ENCODE measurements at regions not wholly inside any gene's neighbourhood (a gene's known extent, or its start where the extent isn't known, plus 50 kb on each side); places are given as distances from the start of the nearest gene placed in this dataset.

DNA sequence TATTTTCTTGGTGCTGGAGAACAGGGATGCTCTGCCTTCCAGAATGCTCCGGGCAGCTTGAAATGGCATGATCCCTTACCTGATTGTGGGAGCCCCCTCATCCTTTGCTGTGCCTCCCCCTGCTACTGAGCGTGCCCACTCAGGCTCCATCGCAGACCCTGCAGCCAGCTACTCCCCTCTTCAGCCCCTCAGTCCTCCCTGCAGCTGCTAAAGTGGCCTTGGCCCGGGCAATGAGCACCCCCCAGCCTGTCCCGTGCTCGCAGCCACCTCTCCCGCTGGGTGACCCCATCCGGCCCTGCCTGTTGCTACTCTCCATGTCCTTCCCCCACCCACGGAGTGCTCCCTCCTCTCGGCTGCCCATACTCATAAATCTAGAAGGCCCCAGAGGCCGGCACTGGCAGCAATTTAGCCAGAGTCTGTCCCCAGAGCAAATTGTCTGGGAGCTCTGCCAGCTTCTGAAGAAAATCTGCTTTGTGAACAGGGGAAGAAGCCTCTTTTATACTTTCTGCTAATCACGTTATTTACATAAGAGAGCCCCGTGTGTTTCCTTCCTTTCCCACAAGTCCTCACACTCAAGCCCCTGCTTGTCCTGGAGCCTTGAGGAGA, 143.7 kb upstream of the FRMD6 start:
- H3K4me3 ChIP-seq (replicated peaks in 1 of 2; ENCODE audit: low read depth in 1 of 2, low read length in 2 of 2), result no peak overlapping the region
- no peak overlapping the region for H3K9ac ChIP-seq (ENCODE audit: low read length)
- RAD21 ChIA-PET (ENCODE audit: low non-redundant PET in 1 of 2, low total read pairs in 2 of 2, uncharacterized antibody in 2 of 2, unreplicated experiment in 2 of 2), result no interaction called here
- no peaks in the 10 kb centered on the region for H3K9me3 ChIP-seq (ENCODE audit: control insufficient read depth in 1 of 2, insufficient read depth in 1 of 2, low read depth in 1 of 2, low read length in 2 of 2)
- H3K9me2 ChIP-seq (ENCODE audit: insufficient read depth), result no peaks in the 10 kb centered on the region
- no peak overlapping the region for H3K27ac ChIP-seq (ENCODE audit: low read depth, low read length)
- H3K79me2 ChIP-seq (ENCODE audit: insufficient read depth, low read length), result no peaks in the 10 kb centered on the region
- POLR2A ChIA-PET, result no interaction called here
- H2AFZ ChIP-seq (ENCODE audit: low read depth, low read length, poor library complexity, severe bottlenecking), result no peak overlapping the region
- no peaks in the 10 kb centered on the region for H3K27me3 ChIP-seq (ENCODE audit: insufficient read depth, low read length)
- no peak overlapping the region for H3K4me2 ChIP-seq (ENCODE audit: low read length)
- no peaks in the 10 kb centered on the region for H3K36me3 ChIP-seq (ENCODE audit: control insufficient read depth in 1 of 2, insufficient read depth in 2 of 2, low read length in 2 of 2)
- CTCF ChIA-PET, result no interaction called here
- no peaks in the 10 kb centered on the region for H3K4me1 ChIP-seq (ENCODE audit: control insufficient read depth in 1 of 2, insufficient read depth in 2 of 2, low read length in 2 of 2)
- intact Hi-C loops (cut with micrococcal nuclease), result no loop called here
- BruUV-seq (replicated peaks), result no TSS peak
- no peak for DNase-seq (ENCODE audit: low read depth, low spot score)
- TF ChIP-seq RAD21 (IDR thresholded peaks at IDR 0.05; ENCODE audit: low read depth), result no peak
- no peak for TF ChIP-seq ELF1 (IDR thresholded peaks at IDR 0.05; ENCODE audit: borderline replicate concordance, low read depth)
- H4K20me1 ChIP-seq (ENCODE audit: insufficient read depth), result no peaks in the 10 kb centered on the region
- no peak for ATAC-seq

DNA sequence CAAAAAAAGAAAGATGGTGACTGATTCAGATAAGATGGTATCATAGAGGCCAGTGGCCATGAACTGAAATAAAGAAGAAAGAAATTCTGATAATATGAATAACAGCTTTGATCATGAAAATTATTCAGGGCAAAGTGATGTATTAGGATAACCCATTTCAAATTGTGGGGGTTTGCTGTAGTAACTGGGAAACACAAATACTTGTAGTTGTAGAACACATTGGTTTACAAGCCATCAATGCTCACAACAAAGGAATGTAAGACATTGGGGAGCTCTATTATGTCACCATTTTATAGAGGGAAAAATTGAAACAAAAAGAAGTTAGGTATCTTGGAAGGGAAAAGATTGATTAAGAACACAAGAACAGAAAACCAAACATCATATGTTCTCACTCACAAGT, 140.4 kb upstream of the FRMD6 start:
- Histone ChIP-seq H3K9me2 (ENCODE audit: insufficient read depth) (no peaks in the 10 kb centered on the region), H3K4me2 (ENCODE audit: low read length) (no peak overlapping the region), H3K27ac (ENCODE audit: low read depth, low read length) (no peak overlapping the region), H3K27me3 (ENCODE audit: insufficient read depth, low read length) (no peaks in the 10 kb centered on the region), H2AFZ (ENCODE audit: low read depth, low read length, poor library complexity, severe bottlenecking) (no peak overlapping the region), H3K4me1 (ENCODE audit: control insufficient read depth in 1 of 2, insufficient read depth in 2 of 2, low read length in 2 of 2) (no peaks in the 10 kb centered on the region), H3K9ac (ENCODE audit: low read length) (no peak overlapping the region), H3K4me3 (replicated peaks in 1 of 2; ENCODE audit: low read depth in 1 of 2, low read length in 2 of 2) (no peak overlapping the region), H3K9me3 (ENCODE audit: control insufficient read depth in 1 of 2, insufficient read depth in 1 of 2, low read depth in 1 of 2, low read length in 2 of 2) (no peaks in the 10 kb centered on the region), H4K20me1 (ENCODE audit: insufficient read depth) (no peaks in the 10 kb centered on the region), H3K36me3 (ENCODE audit: control insufficient read depth in 1 of 2, insufficient read depth in 2 of 2, low read length in 2 of 2) (no peaks in the 10 kb centered on the region), H3K79me2 (ENCODE audit: insufficient read depth, low read length) (no peaks in the 10 kb centered on the region)
- DNase-seq (ENCODE audit: low read depth, low spot score), result no peak
- RAD21 ChIA-PET (ENCODE audit: low non-redundant PET in 1 of 2, low total read pairs in 2 of 2, uncharacterized antibody in 2 of 2, unreplicated experiment in 2 of 2), result no interaction called here
- no peak for ATAC-seq
- TF ChIP-seq EZH2phosphoT487 (IDR thresholded peaks at IDR 0.05; ENCODE audit: borderline replicate concordance), result no peak
- CTCF ChIA-PET, result no interaction called here
- intact Hi-C loops (cut with micrococcal nuclease), result no loop called here
- no TSS peak for BruUV-seq (replicated peaks)
- POLR2A ChIA-PET, result no interaction called here

- BruUV-seq (replicated peaks), result no TSS peak
These were observed 139.4 kb upstream of the FRMD6 start for GRCh38 chr14:51512316-51512715.

More at GRCh38 chr14:51512316-51512715, 139.4 kb upstream of the FRMD6 start:
- ChIA-PET CTCF (no interaction called here), POLR2A (no interaction called here), RAD21 (ENCODE audit: low non-redundant PET in 1 of 2, low total read pairs in 2 of 2, uncharacterized antibody in 2 of 2, unreplicated experiment in 2 of 2) (no interaction called here)
- Histone ChIP-seq H3K79me2 (ENCODE audit: insufficient read depth, low read length) (no peaks in the 10 kb centered on the region), H3K36me3 (ENCODE audit: control insufficient read depth in 1 of 2, insufficient read depth in 2 of 2, low read length in 2 of 2) (no peaks in the 10 kb centered on the region), H3K9me3 (ENCODE audit: control insufficient read depth in 1 of 2, insufficient read depth in 1 of 2, low read depth in 1 of 2, low read length in 2 of 2) (no peaks in the 10 kb centered on the region), H2AFZ (ENCODE audit: low read depth, low read length, poor library complexity, severe bottlenecking) (no peak overlapping the region), H3K4me3 (replicated peaks in 1 of 2; ENCODE audit: low read depth in 1 of 2, low read length in 2 of 2) (no peak overlapping the region), H3K4me1 (ENCODE audit: control insufficient read depth in 1 of 2, insufficient read depth in 2 of 2, low read length in 2 of 2) (no peaks in the 10 kb centered on the region), H3K27ac (ENCODE audit: low read depth, low read length) (no peak overlapping the region), H3K9me2 (ENCODE audit: insufficient read depth) (no peaks in the 10 kb centered on the region; the same call in 1 of the 2 replicates), H3K27me3 (ENCODE audit: insufficient read depth, low read length) (no peaks in the 10 kb centered on the region), H3K9ac (ENCODE audit: low read length) (no peak overlapping the region), H4K20me1 (ENCODE audit: insufficient read depth) (no peaks in the 10 kb centered on the region), H3K4me2 (ENCODE audit: low read length) (no peak overlapping the region)
- TF ChIP-seq EZH2 (IDR thresholded peaks at IDR 0.05), result no peak
- no peak for TF ChIP-seq TCF7L2 (IDR thresholded peaks at IDR 0.05; ENCODE audit: borderline replicate concordance, extremely low read depth, insufficient read depth, insufficient read length)
- TF ChIP-seq POLR2AphosphoS5 (IDR thresholded peaks at IDR 0.05; ENCODE audit: low read depth, low read length), result no peak
- TF ChIP-seq, protein P1, sequence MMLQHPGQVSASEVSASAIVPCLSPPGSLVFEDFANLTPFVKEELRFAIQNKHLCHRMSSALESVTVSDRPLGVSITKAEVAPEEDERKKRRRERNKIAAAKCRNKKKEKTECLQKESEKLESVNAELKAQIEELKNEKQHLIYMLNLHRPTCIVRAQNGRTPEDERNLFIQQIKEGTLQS (IDR thresholded peaks at IDR 0.05), result no peak
- DNase-seq (ENCODE audit: low read depth, low spot score), result no peak
- no peak for ATAC-seq
- intact Hi-C loops (cut with micrococcal nuclease), result no loop called here
